ENCODE measurements at regions not wholly inside any gene's neighbourhood (a gene's known extent, or its start where the extent isn't known, plus 50 kb on each side); places are given as distances from the start of the nearest gene placed in this dataset.
A peak's percentile ranks its signal among the peaks of the same experiment; 100 is the strongest.

DNA sequence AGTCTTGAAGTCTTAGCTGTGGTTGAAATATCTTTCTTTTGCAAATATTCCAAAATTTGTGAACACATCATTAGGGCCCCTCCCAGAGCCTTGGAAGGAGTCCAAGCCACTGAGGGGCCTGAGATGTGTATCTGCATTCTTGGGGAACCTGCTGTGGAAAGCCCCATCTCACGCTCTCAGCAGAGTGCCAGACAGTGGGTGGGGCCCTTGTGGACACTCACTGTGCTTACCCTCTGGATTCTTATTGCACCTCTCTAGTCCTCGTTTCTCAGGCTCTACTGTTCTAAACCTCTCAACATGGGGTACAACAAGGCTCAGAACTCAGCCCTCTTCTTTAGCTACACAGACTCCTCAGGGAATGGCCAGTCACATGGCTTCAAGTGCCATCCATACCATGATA is 416.2 kb upstream of the CDH4 start:
- DNase-seq = no peak
- Histone ChIP-seq H3K27ac (no peak overlapping the region), H3K4me3 (no peak overlapping the region), H3K4me1 (no peaks in the 10 kb centered on the region), H3K36me3 (no peaks in the 10 kb centered on the region), H3K27me3 (no peaks in the 10 kb centered on the region), H3K9me3 (replicated peaks) (no peaks in the 10 kb centered on the region)

DNA sequence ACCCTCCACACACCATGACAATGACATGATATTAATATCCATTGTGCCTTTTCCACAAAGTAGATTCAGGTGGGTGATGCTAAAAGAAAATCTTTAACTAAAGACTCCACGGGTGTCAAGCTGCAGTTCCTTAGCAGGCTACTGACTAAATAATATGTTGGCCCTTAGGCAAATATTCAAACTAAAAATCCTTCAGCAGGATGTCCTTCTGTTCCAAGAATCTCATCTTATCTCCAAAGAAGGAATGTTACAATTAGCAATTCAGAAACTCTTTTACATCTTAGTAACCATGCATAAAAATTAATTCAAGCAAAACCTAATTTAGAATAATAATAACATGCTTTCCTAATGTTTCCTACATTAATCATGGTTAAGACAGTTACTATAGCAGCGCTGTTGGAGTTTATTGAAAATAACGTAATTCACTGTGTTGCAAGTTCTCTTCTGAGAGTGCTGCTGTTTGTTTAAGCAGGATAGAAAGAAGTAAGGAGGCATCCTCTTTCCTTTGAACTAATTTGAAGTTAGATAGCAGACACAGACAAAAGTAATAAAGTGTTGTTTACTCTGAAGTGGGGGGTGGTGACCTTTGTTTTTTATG is 414.8 kb upstream of the CDH4 start:
- H3K36me3 ChIP-seq = no peaks in the 10 kb centered on the region
- no peaks in the 10 kb centered on the region for H3K9me3 ChIP-seq (replicated peaks)
- H3K27me3 ChIP-seq = no peaks in the 10 kb centered on the region
- H3K4me1 ChIP-seq = no peaks in the 10 kb centered on the region
- DNase-seq = no peak
- no peak overlapping the region for H3K4me3 ChIP-seq
- H3K27ac ChIP-seq = no peak overlapping the region

DNA sequence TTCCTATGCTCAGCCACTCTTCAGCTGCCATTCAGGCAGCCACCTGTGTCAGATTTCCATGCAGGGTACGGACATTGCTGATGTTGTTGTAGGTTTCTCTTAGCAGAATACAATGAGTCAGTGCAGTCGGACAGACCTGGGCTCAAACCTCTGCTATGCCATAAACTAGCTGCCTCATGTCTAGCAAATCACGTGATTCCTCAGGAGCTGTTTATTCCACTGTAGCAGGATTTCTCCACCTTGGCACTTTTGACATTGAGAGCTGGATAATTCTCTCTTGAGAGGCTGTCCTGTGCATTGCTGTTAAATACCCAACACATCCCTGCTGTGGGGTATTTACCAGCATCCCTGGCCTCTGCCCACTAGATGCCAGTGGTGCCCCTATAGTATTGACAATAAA is 413.8 kb upstream of the CDH4 start:
- Histone ChIP-seq H3K4me1 (no peaks in the 10 kb centered on the region), H3K4me3 (no peak overlapping the region), H3K9me3 (replicated peaks) (no peaks in the 10 kb centered on the region), H3K27me3 (no peaks in the 10 kb centered on the region), H3K27ac (no peak overlapping the region), H3K36me3 (no peaks in the 10 kb centered on the region)
- DNase-seq = no peak

DNA sequence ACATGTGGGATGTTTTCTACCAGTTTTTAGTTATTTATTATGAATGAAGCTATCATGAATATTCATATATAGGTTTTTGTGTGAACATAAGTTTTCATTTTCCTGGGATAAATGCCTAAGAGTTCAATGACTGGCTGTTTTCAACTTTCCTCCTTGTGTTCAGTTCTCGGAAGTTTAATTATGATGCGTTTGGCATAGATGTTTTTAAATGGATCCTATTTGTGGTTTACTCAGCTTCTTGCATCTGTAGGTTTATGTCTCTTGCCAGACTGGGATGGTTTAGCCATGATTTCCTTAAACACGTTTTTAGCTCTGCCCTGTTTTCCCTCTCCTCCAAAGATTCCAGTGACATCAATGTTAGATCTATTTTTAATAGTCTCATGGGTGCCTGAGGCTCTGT is 411.1 kb upstream of the CDH4 start:
- Histone ChIP-seq H3K36me3 (no peaks in the 10 kb centered on the region), H3K27ac (no peak overlapping the region), H3K9me3 (replicated peaks) (no peaks in the 10 kb centered on the region), H3K27me3 (peaks cover 14% of the 10 kb centered on the region; the same call in 1 of the 2 replicates), H3K4me3 (no peak overlapping the region), H3K4me1 (no peaks in the 10 kb centered on the region)
- no peak for DNase-seq

DNA sequence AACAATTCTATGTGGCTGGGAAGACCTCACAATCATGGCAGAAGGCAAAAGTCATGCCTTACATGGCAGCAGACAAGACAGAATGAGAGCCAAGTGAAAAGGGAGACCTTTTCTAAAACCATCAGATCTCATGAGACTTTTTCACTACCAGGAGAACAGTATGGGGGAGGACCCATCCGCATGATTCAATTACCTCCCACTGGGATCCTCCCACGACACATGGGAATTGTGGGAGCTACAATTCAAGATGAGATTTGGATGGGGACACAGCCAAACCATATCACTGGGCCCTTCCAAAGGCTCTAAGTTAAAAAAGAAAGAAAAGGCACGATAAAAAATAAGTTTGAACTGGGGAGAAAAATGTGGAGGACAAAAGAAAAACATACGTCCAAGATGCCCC is 406.9 kb upstream of the CDH4 start:
- no peaks in the 10 kb centered on the region for H3K36me3 ChIP-seq
- H3K4me3 ChIP-seq = no peak overlapping the region
- H3K27me3 ChIP-seq = peaks cover 51% of the 10 kb centered on the region
- H3K9me3 ChIP-seq (replicated peaks) = no peaks in the 10 kb centered on the region
- no peak overlapping the region for H3K27ac ChIP-seq
- H3K4me1 ChIP-seq = no peaks in the 10 kb centered on the region
- DNase-seq = no peak

DNA sequence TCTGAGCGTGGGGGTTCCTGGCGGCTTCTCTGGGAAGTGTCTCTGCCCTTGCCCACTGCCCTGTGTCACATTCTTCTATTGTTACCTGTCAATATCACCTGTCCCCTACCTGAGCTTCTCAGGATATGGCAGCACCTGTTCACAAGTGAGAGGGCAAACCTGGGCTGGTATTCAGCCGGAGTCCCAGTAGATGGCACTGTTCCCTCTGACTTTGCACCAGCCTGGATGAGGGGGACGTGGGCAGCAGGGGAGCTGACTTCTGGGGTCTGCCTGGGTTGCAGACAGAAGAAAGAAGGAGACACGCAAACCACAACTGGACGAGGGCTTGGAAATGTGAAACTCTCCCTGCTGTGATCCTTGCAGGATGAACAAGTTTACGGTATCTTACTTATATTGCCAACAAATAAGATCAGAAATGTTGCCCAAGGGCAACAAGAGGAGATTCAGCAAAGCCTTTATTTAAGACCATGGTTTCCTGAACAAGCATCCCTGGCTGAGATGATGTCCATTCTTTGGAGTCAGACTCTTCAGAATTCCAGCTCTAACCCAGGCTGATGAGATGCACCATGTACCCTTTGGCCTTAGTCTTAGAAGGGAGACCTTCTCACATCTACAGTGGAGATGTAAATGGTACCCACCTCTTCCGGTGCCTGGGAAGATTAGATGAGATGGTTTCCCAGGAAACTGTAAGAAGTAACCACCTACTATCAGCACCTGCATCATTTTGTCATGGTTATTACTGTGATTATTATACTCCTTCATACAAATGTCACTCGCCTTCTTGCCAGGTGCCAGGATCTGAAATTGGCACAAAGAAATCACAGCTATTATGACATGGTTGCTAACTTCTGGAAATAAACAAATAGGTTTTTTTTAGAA is 400.0 kb upstream of the CDH4 start:
- Histone ChIP-seq H3K36me3 (no peaks in the 10 kb centered on the region), H3K9me3 (replicated peaks) (0 out of 2 replicates have a peak, but pooled peaks cover 3% of the 10 kb centered on the region), H3K27me3 (peaks cover 32% of the 10 kb centered on the region), H3K27ac (no peak overlapping the region), H3K4me1 (no peaks in the 10 kb centered on the region), H3K4me3 (no peak overlapping the region)
- DNase-seq = peak in 1 of 2 experiments; percentile 45

DNA sequence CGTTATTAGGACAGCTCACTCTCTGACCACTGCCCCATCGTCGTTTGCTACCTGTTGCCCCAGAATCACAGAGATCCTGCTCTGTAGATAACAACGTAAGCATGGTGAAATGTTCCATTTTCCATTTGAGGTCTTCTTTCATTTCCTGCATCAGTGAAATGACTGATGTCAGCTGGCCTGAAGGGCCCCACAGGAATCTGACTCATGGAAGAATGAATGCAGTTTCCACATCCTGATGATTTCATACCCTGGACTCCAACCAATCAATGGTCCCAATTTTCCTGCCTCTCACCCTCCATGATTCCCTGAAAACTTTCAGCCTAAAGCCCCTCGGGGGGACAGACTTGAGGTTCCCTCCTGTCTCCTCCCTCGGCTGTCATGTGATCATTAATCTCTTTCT is 394.4 kb upstream of the CDH4 start:
- DNase-seq = peak in 1 of 2 experiments; percentile 15
- peaks cover 2% of the 10 kb centered on the region; the same call in 1 of the 2 replicates for H3K27me3 ChIP-seq

DNA sequence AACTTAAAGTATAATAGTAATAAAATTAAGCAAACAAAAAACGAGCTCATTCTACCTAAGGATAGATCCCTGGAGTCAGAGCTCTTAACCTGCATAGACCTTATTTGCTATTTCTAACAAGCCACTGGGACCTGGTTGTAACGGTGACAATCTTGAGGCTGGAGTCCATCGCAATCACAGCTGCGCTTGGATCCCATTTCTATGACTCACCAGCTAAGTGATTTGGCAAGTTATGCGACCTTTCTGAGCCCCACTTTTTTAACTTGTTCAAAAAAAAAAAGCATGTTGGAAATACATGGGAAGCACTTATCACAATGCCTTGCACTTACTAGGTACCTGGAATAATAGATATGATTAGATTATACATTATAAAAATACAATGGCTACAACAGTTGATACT is 389.5 kb upstream of the CDH4 start:
- Histone ChIP-seq H3K4me3 (no peak overlapping the region), H3K27ac (no peak overlapping the region), H3K36me3 (no peaks in the 10 kb centered on the region), H3K9me3 (replicated peaks) (no peaks in the 10 kb centered on the region), H3K4me1 (no peaks in the 10 kb centered on the region), H3K27me3 (0 out of 2 replicates have a peak, but pooled peaks cover 10% of the 10 kb centered on the region)
- DNase-seq = no peak

More for the DNA sequence above, 394.4 kb upstream of the CDH4 start:
- H3K4me1 ChIP-seq = no peaks in the 10 kb centered on the region
- no peak overlapping the region for H3K4me3 ChIP-seq
- no peaks in the 10 kb centered on the region for H3K36me3 ChIP-seq
- H3K9me3 ChIP-seq (replicated peaks) = 0 out of 2 replicates have a peak, but pooled peaks cover 3% of the 10 kb centered on the region
- no peak overlapping the region for H3K27ac ChIP-seq

DNA sequence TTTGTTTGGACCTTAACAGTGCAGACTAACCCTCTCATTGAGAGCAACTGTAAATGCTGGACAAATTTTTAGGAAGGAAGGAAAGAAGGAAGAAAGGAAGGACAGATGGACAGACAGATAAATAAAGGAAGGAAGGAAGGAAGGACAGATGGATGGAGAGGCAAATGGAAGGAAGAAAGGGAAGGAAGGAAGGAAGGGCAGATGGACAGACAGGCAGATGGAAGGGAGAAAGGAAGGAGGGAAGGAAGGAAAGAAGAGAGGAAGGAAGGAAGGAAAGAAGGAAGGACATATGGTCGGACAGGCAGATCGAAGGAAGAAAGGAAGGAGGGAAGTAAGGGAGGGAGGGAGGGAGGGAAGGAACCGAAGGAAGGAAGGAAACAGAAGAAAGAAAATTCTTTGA is 388.5 kb upstream of the CDH4 start:
- no peak overlapping the region for H3K4me3 ChIP-seq
- H3K36me3 ChIP-seq = no peaks in the 10 kb centered on the region
- DNase-seq = no peak
- H3K27me3 ChIP-seq = peaks cover 14% of the 10 kb centered on the region
- H3K9me3 ChIP-seq (replicated peaks) = no peaks in the 10 kb centered on the region
- H3K27ac ChIP-seq = no peak overlapping the region
- no peaks in the 10 kb centered on the region for H3K4me1 ChIP-seq

DNA sequence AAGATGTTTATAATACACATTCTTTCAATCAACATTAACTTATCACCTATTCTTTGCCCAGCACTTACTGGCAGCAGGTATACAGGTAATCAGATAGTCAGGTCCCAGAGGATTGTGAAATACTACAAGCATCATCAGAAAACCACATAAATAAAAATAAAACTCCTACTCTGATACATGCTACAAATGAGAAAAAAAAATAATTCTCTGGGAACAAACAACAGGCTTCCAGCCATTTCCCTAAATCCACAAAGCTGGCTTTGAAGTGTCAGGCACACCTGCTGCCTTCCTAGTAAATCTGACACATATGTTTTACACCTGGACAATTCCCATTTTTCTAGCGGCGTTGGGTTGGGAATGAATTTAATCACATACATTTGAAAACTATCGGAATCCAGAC is 384.5 kb upstream of the CDH4 start:
- Histone ChIP-seq H3K9me3 (replicated peaks) (no peaks in the 10 kb centered on the region), H3K36me3 (no peaks in the 10 kb centered on the region), H3K4me1 (no peaks in the 10 kb centered on the region), H3K27ac (no peak overlapping the region), H3K27me3 (peaks cover 28% of the 10 kb centered on the region), H3K4me3 (no peak overlapping the region)
- DNase-seq = no peak

DNA sequence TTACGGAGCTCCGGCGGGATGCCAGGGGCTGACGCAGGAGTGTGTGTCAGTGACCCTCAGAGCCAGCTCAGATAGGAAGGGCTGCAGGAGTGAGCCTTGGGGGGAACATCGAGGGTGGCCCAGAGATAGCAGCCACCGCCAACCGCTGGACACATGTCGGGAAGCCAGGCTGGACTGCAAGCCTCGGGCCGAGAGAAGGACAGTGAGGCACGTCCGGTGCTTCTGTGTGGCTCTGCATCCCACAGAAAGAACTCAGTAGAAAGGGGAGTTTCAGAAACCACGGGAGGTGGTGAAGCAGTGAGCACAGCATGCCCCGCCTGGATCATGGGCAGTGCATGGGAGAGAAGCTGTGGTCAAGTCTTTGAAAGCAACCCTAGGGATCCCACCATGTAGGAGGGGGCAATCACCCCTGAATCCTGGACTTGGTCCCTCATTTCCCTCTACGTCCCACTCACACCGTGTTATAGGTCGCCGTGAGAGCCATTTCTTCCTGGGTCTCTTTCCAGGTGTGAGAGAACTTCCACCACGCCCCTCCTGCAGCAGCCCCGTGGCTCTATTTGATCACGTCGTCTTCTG is 383.7 kb upstream of the CDH4 start:
- no peaks in the 10 kb centered on the region for H3K4me1 ChIP-seq
- H3K4me3 ChIP-seq = no peak overlapping the region
- H3K36me3 ChIP-seq = no peaks in the 10 kb centered on the region
- H3K9me3 ChIP-seq (replicated peaks) = no peaks in the 10 kb centered on the region
- H3K27me3 ChIP-seq = peaks cover 35% of the 10 kb centered on the region
- no peak overlapping the region for H3K27ac ChIP-seq
- no peak for DNase-seq

DNA sequence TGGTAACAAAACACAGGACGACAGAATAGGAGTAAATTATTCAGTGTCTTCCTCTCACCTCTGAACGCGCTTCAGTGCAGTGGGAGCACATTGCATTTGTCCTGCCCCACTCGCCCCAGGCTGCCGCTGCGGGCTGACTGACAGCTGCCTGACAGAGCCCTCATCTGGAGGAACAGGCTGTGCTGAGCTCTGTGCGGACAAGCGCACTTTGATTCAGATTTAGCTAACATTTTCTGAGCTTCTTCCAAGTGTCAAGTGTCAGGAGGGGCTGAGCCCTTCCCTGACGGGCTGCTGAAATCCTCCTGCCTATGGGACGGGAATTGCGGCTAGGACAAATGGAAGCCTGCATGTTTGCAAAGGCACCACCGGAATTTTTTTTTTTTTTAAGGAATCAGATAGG is 383.0 kb upstream of the CDH4 start:
- no peaks in the 10 kb centered on the region for H3K4me1 ChIP-seq
- no peak overlapping the region for H3K4me3 ChIP-seq
- no peaks in the 10 kb centered on the region for H3K9me3 ChIP-seq (replicated peaks)
- H3K27me3 ChIP-seq = peaks cover 42% of the 10 kb centered on the region
- H3K27ac ChIP-seq = no peak overlapping the region
- H3K36me3 ChIP-seq = no peaks in the 10 kb centered on the region
- DNase-seq = no peak

DNA sequence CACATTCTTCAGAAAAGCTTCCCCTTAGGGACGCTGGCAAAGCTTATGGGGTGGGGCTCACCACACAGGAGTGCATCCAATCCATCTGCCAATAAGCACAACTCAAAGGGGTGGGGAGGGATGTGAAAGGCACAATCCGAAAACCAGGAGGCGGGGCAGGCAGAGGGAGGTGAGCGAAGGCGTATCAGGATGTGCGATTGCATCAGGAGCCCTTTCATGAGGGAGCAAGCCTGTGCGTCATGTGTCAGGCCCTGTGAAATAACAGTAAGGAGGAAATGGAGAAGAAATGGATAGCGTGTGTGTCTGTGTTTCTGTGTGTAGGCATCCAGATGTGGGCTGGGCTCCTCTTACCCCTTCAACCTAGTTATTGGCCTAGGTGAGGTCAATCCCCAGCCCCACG is 382.4 kb upstream of the CDH4 start:
- Histone ChIP-seq H3K4me1 (no peaks in the 10 kb centered on the region), H3K9me3 (replicated peaks) (no peaks in the 10 kb centered on the region), H3K4me3 (no peak overlapping the region), H3K27me3 (peaks cover 42% of the 10 kb centered on the region), H3K36me3 (no peaks in the 10 kb centered on the region), H3K27ac (no peak overlapping the region)
- DNase-seq = no peak

DNA sequence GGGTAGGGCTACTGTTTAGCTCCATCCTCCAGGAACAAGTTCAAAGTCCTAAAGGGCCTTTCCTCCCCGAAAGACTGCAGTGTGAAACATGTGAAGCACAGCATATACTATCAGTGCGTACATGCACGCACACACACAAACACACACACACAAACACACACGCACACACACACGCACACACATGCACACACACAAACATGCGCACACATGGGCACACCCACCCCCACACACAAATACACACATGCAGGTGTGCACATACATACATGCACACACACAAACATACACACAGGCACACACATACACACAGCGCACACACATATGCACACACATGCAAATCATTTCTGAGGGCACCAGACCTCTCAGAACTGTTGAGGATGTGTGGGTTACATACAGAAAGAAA is 382.0 kb upstream of the CDH4 start:
- Histone ChIP-seq H3K27me3 (peaks cover 45% of the 10 kb centered on the region), H3K27ac (no peak overlapping the region), H3K9me3 (replicated peaks) (no peaks in the 10 kb centered on the region), H3K36me3 (no peaks in the 10 kb centered on the region), H3K4me3 (no peak overlapping the region), H3K4me1 (no peaks in the 10 kb centered on the region)
- DNase-seq = no peak

DNA sequence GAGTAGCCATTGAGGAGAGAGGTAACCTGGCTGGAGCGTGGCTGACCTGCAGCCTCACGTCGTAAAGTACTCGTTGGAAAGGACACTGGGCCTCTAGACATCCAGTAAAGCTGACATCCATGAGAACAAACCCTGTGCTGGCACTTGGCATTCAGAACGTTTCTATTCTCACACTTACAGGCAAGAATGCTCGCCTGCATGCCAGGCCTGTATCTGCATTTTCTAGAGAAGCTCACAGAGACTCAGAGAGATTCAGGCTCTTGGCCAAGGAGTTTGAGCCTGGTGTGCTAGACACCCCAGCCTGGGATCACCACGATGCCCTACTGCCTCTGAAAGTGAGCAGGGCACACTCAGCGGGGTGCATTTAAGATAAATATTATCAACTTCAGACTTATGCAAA is 379.8 kb upstream of the CDH4 start:
- H3K36me3 ChIP-seq = no peaks in the 10 kb centered on the region
- no peaks in the 10 kb centered on the region for H3K9me3 ChIP-seq (replicated peaks)
- no peak for DNase-seq
- no peak overlapping the region for H3K4me3 ChIP-seq
- H3K27me3 ChIP-seq = peaks cover 46% of the 10 kb centered on the region
- no peaks in the 10 kb centered on the region for H3K4me1 ChIP-seq
- no peak overlapping the region for H3K27ac ChIP-seq
